ENCODE measurements at regions not wholly inside any gene's neighbourhood (a gene's known extent, or its start where the extent isn't known, plus 50 kb on each side); places are given as distances from the start of the nearest gene placed in this dataset.

GRCh38 chr4:127528302-127528701, 104.5 kb upstream of the INTU start:
- TF ChIP-seq CTCF (IDR thresholded peaks at IDR 0.05) (no peak), TEAD1 (CRISPR knock-in tag; IDR thresholded peaks at IDR 0.05) (no peak)
